H1 (cell line): ENCODE measurements at regions not wholly inside any gene's neighbourhood (a gene's known extent, or its start where the extent isn't known, plus 50 kb on each side); places are given as distances from the start of the nearest gene placed in this dataset.

Source experiments
- CTCF ChIA-PET: fragments of 300-600 bp; sonication (Branson Sonifier 250); formaldehyde crosslinking; loops from one replicate; lab custom pipeline; 2021; ENCODE audit not compliant: partially characterized antibody; lab: Charles Lee
- POLR2A ChIA-PET: fragments of 300-600 bp; sonication (Branson Sonifier 250); formaldehyde crosslinking; loops from one replicate; lab custom pipeline; 2021; ENCODE audit warnings: inconsistent platforms; ENCODE audit not compliant: partially characterized antibody; lab: Charles Lee
- DNase-seq, 2 experiments: peaks; one replicate each; pipeline versions ENCODE4 v3.0.0 to v3.0.0-alpha.2; 2010 to 2022; ENCODE audit warnings: low spot score in 2 of 2, low read depth in 1 of 2, mixed read lengths in 1 of 2
- FAIRE-seq: peaks from 2 replicates; lab custom pipeline; 2011; peaks lifted over from hg19 to GRCh38; lab: Jason Lieb, UNC
- H2AFZ ChIP-seq: 2 replicates; pipeline ENCODE4 v1.8.1; 2012; ENCODE audit warnings: low read length, inconsistent platforms
- H2AK5ac ChIP-seq: 2 replicates; pipeline ENCODE4 v1.6.1; 2013; ENCODE audit warnings: low read depth, low read length
- H2BK120ac ChIP-seq: replicated peaks from 2 replicates; pipeline ENCODE3; 2013; ENCODE audit warnings: low read depth, low read length, inconsistent platforms
- H2BK12ac ChIP-seq: 2 replicates; pipeline ENCODE4 v1.6.1; 2013; ENCODE audit warnings: low read depth, low read length
- H2BK15ac ChIP-seq: 2 replicates; pipeline ENCODE4 v1.6.1; 2013; ENCODE audit warnings: low read length
- H2BK20ac ChIP-seq: 2 replicates; pipeline ENCODE4 v1.6.1; 2013; ENCODE audit warnings: low read length
- H2BK5ac ChIP-seq: 2 replicates; pipeline ENCODE4 v1.6.1; 2013; ENCODE audit warnings: low read depth, low read length
- H3K14ac ChIP-seq: 2 replicates; pipeline ENCODE4 v1.6.1; 2013; ENCODE audit warnings: inconsistent platforms; ENCODE audit not compliant: insufficient read length
- H3K18ac ChIP-seq: 2 replicates; pipeline ENCODE4 v1.6.1; 2013; ENCODE audit warnings: low read length; ENCODE audit errors: extremely low read depth
- H3K23ac ChIP-seq: 2 replicates; pipeline ENCODE4 v1.6.1; 2013; ENCODE audit warnings: inconsistent platforms; ENCODE audit not compliant: insufficient read length
- H3K23me2 ChIP-seq: 2 replicates; pipeline ENCODE4 v1.6.1; 2013; ENCODE audit warnings: low read depth, low read length
- H3K27ac ChIP-seq: 2 replicates; pipeline ENCODE4 v1.6.1; 2011; ENCODE audit warnings: low read depth, low read length, inconsistent platforms
- H3K27me3 ChIP-seq, 4 experiments: replicated peaks in 1 of 4; 1 replicate in 1 of 4; 2 replicates in 3 of 4; pipeline versions ENCODE4 v1.6.1 to v1.8.1; 2011 to 2013; ENCODE audit warnings: low read length in 3 of 4, mild to moderate bottlenecking in 3 of 4, inconsistent platforms in 2 of 4, mixed read lengths in 2 of 4, moderate library complexity in 1 of 4; ENCODE audit not compliant: control insufficient read depth in 3 of 4, insufficient read depth in 3 of 4; ENCODE audit errors: extremely low read depth in 1 of 4
- H3K36me3 ChIP-seq, 4 experiments: 2 replicates each; pipeline versions ENCODE4 v1.6.1 to v1.8.1; 2011 to 2013; ENCODE audit warnings: mild to moderate bottlenecking in 4 of 4, low read length in 3 of 4, moderate library complexity in 2 of 4, control low read depth in 1 of 4, inconsistent platforms in 1 of 4; ENCODE audit not compliant: insufficient read depth in 4 of 4, control insufficient read depth in 2 of 4
- H3K4ac ChIP-seq: replicated peaks from 2 replicates; pipeline ENCODE3; 2013; ENCODE audit warnings: low read length, low read depth, mixed read lengths, inconsistent platforms; ENCODE audit not compliant: insufficient read length
- H3K4me1 ChIP-seq, 4 experiments: replicated peaks in 1 of 4; 1 replicate in 1 of 4; 2 replicates in 3 of 4; pipeline versions ENCODE4 v1.6.1 to v1.8.1; 2011 to 2013; ENCODE audit warnings: low read length in 3 of 4, inconsistent platforms in 2 of 4, mixed read lengths in 1 of 4; ENCODE audit not compliant: insufficient read depth in 4 of 4, control insufficient read depth in 3 of 4
- H3K4me2 ChIP-seq, 2 experiments: 2 replicates each; pipeline versions ENCODE4 v1.6.1 to v1.8.1; 2011 to 2013; ENCODE audit warnings: low read depth in 2 of 2, low read length in 2 of 2, control low read depth in 1 of 2, inconsistent platforms in 1 of 2, mild to moderate bottlenecking in 1 of 2; ENCODE audit not compliant: insufficient read depth in 1 of 2
- H3K4me3 ChIP-seq, 4 experiments: fragments of 200-600, 300-600 bp in 1 of 4; sonication (generic), shearing (Covaris generic), sonication (Bioruptor Twin) in 1 of 4; 2 replicates each; pipeline versions ENCODE4 v1.5.1 to v1.8.1; 2011 to 2016; ENCODE audit warnings: low read length in 4 of 4, low read depth in 3 of 4, control low read depth in 2 of 4, inconsistent platforms in 2 of 4, mild to moderate bottlenecking in 2 of 4, mixed read lengths in 1 of 4, moderate library complexity in 1 of 4; ENCODE audit not compliant: insufficient read depth in 2 of 4; ENCODE audit errors: extremely low read depth in 1 of 4
- H3K56ac ChIP-seq: replicated peaks from 2 replicates; pipeline ENCODE3; 2013; ENCODE audit warnings: low read depth, mild to moderate bottlenecking, mixed read lengths, low read length, inconsistent platforms; ENCODE audit not compliant: insufficient read length
- H3K79me1 ChIP-seq: 2 replicates; pipeline ENCODE4 v1.6.1; 2013; ENCODE audit warnings: low read depth, low read length, control low read depth
- H3K79me2 ChIP-seq, 2 experiments: 2 replicates each; pipeline versions ENCODE4 v1.6.1 to v1.8.1; 2012 to 2013; ENCODE audit warnings: low read length in 2 of 2, mild to moderate bottlenecking in 2 of 2, inconsistent platforms in 1 of 2; ENCODE audit not compliant: insufficient read depth in 2 of 2, control insufficient read depth in 1 of 2
- H3K9ac ChIP-seq, 4 experiments: replicated peaks in 1 of 4; 1 replicate in 1 of 4; 2 replicates in 3 of 4; pipeline versions ENCODE4 v1.6.1 to v1.8.1; 2011 to 2013; ENCODE audit warnings: low read depth in 3 of 4, low read length in 3 of 4, control low read depth in 2 of 4, mild to moderate bottlenecking in 2 of 4, moderate library complexity in 2 of 4, inconsistent platforms in 1 of 4; ENCODE audit errors: extremely low read depth in 1 of 4
- H3K9me3 ChIP-seq, 2 experiments: 2 replicates each; pipeline versions ENCODE4 v1.6.1 to v1.8.1; 2012 to 2013; ENCODE audit warnings: mild to moderate bottlenecking in 2 of 2, moderate library complexity in 2 of 2, control low read depth in 1 of 2, inconsistent platforms in 1 of 2, low read depth in 1 of 2, low read length in 1 of 2, mixed read lengths in 1 of 2; ENCODE audit not compliant: insufficient read depth in 2 of 2
- H4K20me1 ChIP-seq, 2 experiments: replicated peaks in 1 of 2; 2 replicates each; pipeline versions ENCODE3 to v1.8.1; 2011 to 2013; ENCODE audit warnings: inconsistent platforms in 2 of 2, low read length in 2 of 2, mild to moderate bottlenecking in 1 of 2; ENCODE audit not compliant: insufficient read depth in 2 of 2, control insufficient read depth in 1 of 2
- H4K5ac ChIP-seq: 2 replicates; pipeline ENCODE4 v1.6.1; 2013; ENCODE audit warnings: low read length, low read depth, mixed read lengths, inconsistent platforms; ENCODE audit not compliant: insufficient read length
- H4K8ac ChIP-seq: 2 replicates; pipeline ENCODE4 v1.8.0; 2013; ENCODE audit warnings: mild to moderate bottlenecking, moderate library complexity, low read length, inconsistent platforms; ENCODE audit not compliant: insufficient read depth; ENCODE audit errors: extremely low read depth
- H4K91ac ChIP-seq: replicated peaks from 2 replicates; pipeline ENCODE3; 2013; ENCODE audit warnings: low read length, mixed read lengths, inconsistent platforms; ENCODE audit not compliant: insufficient read length
- JUND ChIP-seq: IDR thresholded peaks from 2 replicates; pipeline ENCODE4 v1.6.1; 2011; ENCODE audit warnings: mild to moderate bottlenecking, improper control_type of control experiment, low read length
- PHF8 ChIP-seq: fragments of 200-600 bp; sonication (generic); conservative IDR thresholded peaks from 2 replicates; pipeline ENCODE4 v1.7.1; 2012; ENCODE audit warnings: low read depth, mild to moderate bottlenecking, inconsistent platforms, low read length, moderate library complexity
- SAP30 ChIP-seq: fragments of 300-600 bp; sonication (generic); IDR thresholded peaks from 2 replicates; pipeline ENCODE4 v1.7.1; 2012; ENCODE audit warnings: low read length, moderate library complexity, mild to moderate bottlenecking, inconsistent platforms; ENCODE audit not compliant: insufficient read depth, insufficient replicate concordance
- ZNF274 ChIP-seq: IDR thresholded peaks from 2 replicates; pipeline ENCODE4 v1.7.0; 2012; ENCODE audit warnings: low read length, borderline replicate concordance; ENCODE audit errors: extremely low read depth
- WGBS, 2 experiments: shearing (Covaris generic) in 1 of 2; methylation state at CpG; one replicate each; pipeline versions ENCODE4 v1.1.6 to v1.1.7; 2013 to 2015; ENCODE audit warnings: low lambda C conversion rate in 2 of 2, mixed read lengths in 2 of 2, inconsistent platforms in 1 of 2, low coverage in 1 of 2, missing lambda C conversion rate in 1 of 2; ENCODE audit not compliant: insufficient replicate concordance in 2 of 2, insufficient coverage in 1 of 2, insufficient read length in 1 of 2; ENCODE audit errors: extremely low coverage in 1 of 2, missing lambda C conversion rate in 1 of 2; 5-methylcytosine and 5-hydroxymethylcytosine counted together

- no peaks in the 10 kb centered on the region for H3K79me2 ChIP-seq
- H3K56ac ChIP-seq = no peak overlapping the region
- no peak overlapping the region for H3K18ac ChIP-seq
- no peak overlapping the region for H4K8ac ChIP-seq
- POLR2A ChIA-PET = no interaction called here
- CTCF ChIA-PET = no interaction called here
- no peak for DNase-seq
- FAIRE-seq = no peak
- 93% methylated on average over 2 of the region's 2 CpGs; no CpG with 5 or more reads in 1 of the 2 experiments for WGBS, 2 experiments
- no peak overlapping the region for H3K23ac ChIP-seq
- H2BK12ac ChIP-seq = no peak overlapping the region
- no peaks in the 10 kb centered on the region for H3K27me3 ChIP-seq
- H3K4me3 ChIP-seq = no peak overlapping the region
- no peak overlapping the region for H2BK120ac ChIP-seq
- no peaks in the 10 kb centered on the region for H4K20me1 ChIP-seq
- no peaks in the 10 kb centered on the region for H3K36me3 ChIP-seq
- no peak overlapping the region for H2BK20ac ChIP-seq
- no peak overlapping the region for H3K4ac ChIP-seq
- no peak overlapping the region for H2AK5ac ChIP-seq
- no peak overlapping the region for H2BK15ac ChIP-seq
- no peak overlapping the region for H3K9ac ChIP-seq
- no peak overlapping the region for H3K14ac ChIP-seq
- no peaks in the 10 kb centered on the region for H3K23me2 ChIP-seq
- no peak overlapping the region for H2BK5ac ChIP-seq
- H3K9me3 ChIP-seq = no peaks in the 10 kb centered on the region
- H3K79me1 ChIP-seq = no peaks in the 10 kb centered on the region
- no peak overlapping the region for H3K27ac ChIP-seq
- no peak overlapping the region for H4K91ac ChIP-seq
- H3K4me1 ChIP-seq = no peaks in the 10 kb centered on the region
- no peak overlapping the region for H4K5ac ChIP-seq
- H2AFZ ChIP-seq = no peak overlapping the region; the same call in 1 of the 2 replicates
- H3K4me2 ChIP-seq = no peak overlapping the region
- TF ChIP-seq JUND = no peak
- TF ChIP-seq PHF8 = no peak
- TF ChIP-seq ZNF274 = no peak
- no peak for TF ChIP-seq SAP30
Measured at GRCh38 chr11:97956904-97957303, 1063.8 kb upstream of the CNTN5 start.
